HCT116 (cell line): ENCODE measurements at regions not wholly inside any gene's neighbourhood (a gene's known extent, or its start where the extent isn't known, plus 50 kb on each side); places are given as distances from the start of the nearest gene placed in this dataset.

Experiments
- EGR1 ChIP-seq: IDR thresholded peaks from 2 replicates; pipeline ENCODE4 v1.6.1; 2012; ENCODE audit warnings: low read depth
- FOSL1 ChIP-seq: IDR thresholded peaks from 2 replicates; pipeline ENCODE4 v1.6.1; 2012; ENCODE audit warnings: low read depth

GRCh38 chr5:85590764-85591163 lies 1027.0 kb upstream of the COX7C start:
- TF ChIP-seq EGR1: no peak
- TF ChIP-seq FOSL1: no peak
